ENCODE measurements at regions not wholly inside any gene's neighbourhood (a gene's known extent, or its start where the extent isn't known, plus 50 kb on each side); places are given as distances from the start of the nearest gene placed in this dataset.
"Not testable (repeated sequence)": the region's sequence is repeated elsewhere in the genome, so short reads cannot be mapped to it uniquely, and the experiment has no call there.

DNA sequence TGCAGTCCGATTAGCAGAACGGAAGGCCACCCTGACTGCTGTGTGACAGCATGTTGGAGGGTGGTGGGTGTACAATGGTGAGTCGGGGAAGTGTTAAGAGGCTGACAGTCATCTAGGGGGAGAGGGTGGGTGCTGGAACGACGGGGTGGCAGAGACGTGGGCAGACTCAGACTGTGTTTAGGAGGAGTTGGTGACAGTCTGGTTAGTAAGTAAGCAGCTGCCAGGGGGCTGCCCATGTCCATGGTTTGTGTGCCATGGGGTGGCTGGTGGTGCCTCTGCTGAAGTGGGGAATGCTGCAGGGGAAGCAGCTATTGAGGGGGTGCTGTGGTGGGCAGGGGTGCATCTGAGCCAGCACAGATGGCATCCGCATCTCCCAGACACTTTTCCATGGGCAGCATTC lies 51.3 kb upstream of the BOD1 start:
- no peak for DNase-seq

DNA sequence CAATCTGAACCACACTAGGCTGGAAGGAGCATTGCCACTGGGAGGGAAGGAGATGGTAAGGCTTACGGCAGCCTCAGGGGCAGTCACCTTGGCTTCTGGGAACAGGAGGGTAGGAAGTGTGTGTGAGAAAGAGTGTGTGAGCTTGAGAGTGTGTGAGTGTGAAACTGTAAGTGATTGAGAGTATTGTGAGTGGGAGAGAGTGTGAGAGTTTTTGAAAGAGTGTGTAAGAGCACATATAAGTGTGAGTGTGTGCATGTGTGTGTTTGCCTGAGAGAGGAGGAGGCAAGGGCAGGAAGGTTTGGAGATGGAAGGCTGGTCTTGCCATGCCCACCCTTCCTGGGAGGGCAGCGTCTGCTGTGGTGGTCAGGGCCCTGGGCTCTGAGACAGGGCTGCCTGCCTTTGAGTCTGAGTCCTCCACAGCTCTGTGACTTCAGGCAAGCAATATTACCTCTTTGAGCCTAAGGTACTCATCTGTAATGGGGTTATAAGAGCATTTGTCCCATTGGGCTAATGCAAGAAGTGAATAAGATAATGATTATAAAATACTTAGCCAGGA lies 51.9 kb upstream of the BOD1 start:
- DNase-seq: no peak

DNA sequence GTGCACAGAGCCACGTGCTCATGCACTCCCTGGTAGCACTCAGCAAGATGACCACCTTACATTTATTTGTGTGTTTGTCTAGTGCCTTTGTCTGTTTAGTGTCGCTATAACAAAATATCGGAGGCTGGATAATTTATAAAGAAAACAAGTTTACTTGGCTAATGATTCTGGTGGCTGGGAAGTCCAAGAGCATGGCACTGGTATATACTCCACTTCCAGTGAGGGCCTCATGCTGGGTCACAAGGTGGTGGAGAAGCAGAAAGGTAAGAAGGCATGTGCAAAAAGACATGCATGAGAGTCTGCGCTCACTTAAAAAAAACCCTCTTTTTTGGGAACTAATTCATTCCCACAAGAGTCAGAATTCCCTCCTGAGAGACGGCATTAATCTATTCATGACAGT lies 52.5 kb upstream of the BOD1 start:
- DNase-seq: no peak

DNA sequence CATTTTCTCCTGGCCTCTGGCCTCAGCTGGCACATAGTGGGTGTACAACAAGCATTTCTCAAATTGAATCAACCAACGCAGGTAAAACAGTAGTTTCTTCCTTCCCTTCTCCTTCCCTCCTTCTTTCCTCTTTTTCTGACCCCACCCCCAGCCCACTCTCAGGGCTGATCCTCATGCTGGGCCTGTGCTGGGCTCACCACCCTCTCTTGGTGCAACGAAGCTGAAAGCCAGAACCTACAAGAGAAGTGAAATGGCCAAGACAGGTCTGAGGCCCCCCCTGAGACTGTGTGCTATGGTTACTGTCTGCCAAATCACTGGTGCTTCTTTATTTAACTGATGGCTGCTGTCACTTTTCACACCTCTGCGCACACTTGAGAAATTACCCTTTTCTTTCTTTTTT lies 53.0 kb upstream of the BOD1 start:
- no peak for DNase-seq

DNA sequence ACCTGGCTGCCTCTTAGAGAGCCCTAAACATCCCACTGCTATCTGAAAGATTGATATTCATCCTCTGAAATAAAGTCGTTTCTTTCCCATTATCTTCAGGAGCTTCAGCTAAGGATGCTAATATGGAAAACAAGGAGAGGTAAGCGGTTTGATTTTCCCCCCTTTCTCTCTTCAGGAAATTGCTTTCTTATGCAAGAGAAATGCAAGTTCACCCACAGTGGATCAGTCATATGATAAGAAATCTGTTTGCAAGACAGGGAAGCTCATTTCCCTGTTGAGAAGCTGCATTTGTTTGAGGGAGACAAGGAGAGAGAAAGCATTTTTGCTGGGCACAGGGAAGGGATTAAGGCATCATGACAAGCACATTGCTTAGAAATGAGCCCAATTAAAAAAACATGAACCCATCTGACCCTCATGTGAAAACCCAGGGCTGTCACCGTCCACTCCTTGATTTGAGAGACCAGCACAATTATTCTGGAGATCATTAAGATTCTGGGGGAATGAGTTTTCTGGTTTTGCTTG lies 53.7 kb upstream of the BOD1 start:
- no peak for DNase-seq

DNA sequence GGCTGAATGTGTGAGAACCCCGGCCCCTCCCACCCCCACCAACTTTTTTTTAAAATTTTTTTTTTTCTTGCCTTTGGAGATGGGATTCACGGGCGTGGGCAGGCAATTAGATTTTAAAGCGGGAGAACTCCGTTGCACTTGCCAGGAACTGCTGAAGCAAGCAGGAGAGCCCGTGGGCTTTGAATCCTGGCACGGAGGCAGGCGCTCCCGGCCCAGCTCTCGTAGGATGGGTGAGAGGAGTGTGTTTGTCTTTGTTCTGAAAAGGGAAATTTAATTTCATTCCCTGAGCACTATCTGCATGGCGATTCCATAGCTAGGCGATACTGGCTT lies 54.3 kb upstream of the BOD1 start:
- DNase-seq: no peak

DNA sequence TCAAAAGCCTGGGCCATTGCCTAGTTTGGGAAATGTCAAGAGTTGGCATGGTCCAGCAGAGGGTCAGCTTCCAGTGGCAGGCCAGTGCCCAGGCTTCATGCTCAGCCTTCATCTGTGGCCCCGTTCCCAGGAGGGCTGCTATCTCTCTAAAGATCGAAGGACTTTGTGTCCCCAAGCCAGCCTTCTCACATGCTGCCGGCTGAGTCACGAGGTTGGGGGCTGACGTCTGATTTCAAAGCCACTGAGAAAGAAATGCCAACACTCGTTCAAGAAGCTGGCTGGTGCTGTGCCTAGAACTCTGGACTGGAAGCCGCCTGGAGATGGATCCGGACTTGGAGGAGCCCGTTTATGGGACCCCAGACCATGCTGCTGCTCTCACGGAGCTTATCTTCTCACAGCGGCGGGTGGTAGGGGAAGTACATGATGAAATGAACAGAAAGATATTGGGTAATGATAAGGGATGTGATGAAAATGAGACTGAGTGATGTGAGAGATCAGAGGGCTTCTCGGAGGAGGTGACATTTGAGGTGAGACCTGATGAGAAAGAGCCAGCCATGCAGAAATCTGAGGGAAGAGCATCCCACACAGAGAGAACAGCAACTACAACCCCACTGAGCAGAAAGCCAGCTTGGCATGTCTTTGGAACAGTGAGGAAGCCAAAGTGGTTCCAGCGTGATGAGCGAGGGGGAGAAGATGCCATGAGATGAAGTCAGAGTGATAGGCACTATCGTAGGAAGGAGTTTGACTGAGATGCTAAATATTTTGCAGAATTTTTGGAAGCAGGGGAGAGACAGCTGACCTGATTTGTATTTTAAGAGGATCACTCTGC lies 54.9 kb upstream of the BOD1 start:
- DNase-seq: no peak

DNA sequence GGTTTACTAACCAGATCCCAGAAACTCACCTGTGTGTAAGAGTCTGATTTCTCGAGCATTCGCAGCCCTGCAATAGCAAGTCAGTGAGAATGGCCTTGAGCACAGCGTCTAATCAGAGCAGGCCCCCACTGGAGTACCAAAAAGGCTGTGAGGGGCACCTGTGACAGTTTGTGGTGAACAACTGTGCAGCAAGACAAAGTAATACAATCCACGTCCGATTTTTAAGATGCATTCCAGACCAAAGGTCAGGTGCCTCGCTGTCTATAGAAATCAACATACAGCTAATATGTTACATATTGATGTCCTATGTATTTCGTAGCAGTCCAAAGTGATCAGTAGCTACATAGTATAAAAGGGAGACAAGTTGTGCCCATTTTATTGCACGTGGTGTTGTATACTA lies 55.7 kb upstream of the BOD1 start:
- no peak for DNase-seq

DNA sequence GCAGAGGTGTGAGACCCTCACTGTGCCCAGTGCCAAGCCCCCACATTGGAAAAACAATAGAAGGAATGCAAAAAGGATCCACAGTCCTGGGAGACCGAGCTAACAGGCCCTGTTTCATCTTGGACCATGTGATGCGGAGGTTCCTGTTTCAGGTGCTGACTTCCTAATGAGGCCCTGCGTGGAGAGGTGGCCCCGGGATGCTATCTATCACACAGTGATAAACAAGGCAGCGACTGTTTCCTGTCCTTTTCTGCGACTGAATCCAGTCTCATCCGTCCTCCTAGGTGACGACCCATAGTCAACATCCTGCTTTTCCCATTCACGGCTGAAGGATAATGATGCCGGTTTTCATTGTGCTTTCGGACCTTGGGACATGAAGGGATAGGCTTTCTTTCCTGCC lies 56.4 kb upstream of the BOD1 start:
- no peak for DNase-seq

DNA sequence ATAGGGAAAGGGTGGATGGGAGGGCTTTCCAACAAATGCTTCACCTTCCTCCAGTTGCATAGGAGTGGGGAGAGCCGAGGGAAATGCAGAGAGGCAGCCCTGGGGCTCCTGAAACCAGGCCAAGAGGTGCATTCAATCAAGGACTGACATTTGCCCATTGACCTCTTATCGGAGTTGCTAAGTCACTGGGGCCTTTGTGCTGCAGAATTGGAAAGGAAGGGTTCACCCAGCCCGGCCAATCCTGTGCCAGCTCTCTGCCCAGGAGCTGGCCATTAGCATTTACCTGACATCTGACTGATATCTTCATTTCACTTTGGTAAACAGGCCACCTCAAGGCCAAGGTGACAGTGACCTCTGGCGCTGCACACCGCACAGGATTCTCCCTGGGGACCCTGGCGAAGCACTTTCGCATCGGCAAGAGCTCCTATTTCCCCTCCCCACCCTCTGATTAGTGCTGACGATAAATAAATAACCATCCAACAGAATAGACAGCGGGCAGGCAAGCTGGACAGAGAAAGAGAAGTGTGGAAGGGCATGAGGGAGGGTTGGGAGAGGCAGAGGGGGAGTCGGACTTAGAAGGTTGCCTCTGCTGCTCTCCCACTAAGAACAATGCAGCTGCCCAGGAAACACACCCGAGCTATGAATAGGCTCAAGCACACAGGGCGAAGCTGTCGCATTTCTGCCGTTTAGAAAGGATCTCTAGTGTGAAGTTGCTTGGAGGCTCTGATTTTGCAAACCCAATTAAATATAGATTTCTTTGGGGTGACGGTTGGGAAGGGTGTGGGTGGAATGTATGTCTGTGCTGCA lies 57.0 kb upstream of the BOD1 start:
- no peak for DNase-seq

DNA sequence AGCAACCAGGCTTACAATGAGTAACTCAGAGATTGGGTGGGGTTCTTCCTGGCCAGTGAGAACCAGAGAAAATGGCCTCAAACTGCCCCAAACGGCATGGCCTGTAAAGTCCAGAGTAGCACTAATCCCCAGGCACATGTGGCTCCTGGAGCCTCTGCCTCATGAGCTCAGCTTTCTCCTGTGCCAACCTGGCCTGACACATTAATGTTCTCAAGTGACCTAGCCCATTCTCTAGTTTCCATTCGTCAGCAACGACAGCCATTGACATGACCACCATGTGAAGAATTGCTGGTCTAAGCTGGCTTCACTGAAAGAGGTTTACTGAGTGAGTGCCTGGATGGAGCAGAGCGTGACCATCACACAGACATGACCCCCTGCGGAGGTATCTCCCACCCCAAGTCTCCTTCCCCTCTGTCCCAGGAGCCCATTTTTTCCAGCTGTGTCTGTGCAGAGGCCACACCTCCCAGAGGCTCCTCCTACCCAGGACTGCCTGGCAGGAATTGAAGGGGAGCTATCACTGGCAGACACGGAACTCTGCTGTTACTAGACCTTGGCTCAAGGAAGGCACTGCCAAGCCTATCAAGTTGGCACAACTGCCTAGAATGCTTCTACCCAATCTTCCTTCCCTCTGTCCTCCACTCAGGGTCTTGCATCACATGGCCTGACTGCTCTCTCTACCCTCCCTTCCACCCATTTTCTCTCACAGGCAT lies 59.0 kb upstream of the BOD1 start:
- no peak for DNase-seq

DNA sequence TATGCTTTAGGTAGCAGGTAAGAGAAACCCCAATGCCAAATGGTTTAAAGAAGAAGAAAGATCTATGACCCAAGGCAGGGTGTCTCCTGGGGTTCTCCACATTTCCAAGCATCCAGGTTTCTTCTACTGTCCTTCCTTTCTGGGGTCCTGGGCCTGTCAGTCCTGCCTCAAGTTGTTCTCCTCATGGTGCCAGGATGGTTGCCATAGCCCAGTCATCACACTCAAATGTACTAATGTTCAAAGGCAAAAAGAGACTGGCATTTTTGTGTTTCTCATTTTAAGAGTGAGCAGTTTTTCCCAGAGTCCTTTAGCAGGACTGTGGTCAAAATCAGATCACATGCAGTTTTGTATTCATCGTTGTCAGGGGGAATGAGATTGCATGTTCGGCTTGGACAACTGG lies 59.9 kb upstream of the BOD1 start:
- no peak for DNase-seq

DNA sequence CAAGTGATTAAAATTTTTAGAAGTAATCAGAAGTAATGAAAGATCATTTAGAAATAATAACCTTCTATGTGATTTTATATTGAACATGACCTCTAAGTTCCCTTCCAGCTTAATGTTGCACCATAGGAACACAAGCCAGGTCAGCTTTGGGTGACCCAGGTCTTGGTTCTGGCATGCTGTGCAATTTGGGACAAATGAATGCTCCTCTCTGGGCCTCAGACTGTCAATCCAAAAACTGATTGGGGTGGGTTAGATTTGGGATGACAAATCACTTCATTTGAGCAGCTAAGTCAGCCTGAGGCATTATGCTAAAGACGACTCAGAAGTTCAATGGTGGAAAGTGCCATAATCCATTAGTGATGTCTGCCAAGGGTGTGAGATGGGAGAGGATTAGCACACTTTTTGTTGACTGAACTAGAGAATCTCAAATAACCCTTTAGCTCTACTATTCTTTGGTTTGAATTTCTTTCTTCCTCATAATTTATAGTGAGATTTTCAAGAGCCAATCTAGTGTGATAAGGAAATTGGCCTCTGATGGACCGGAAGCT lies 60.7 kb upstream of the BOD1 start:
- no peak for DNase-seq

DNA sequence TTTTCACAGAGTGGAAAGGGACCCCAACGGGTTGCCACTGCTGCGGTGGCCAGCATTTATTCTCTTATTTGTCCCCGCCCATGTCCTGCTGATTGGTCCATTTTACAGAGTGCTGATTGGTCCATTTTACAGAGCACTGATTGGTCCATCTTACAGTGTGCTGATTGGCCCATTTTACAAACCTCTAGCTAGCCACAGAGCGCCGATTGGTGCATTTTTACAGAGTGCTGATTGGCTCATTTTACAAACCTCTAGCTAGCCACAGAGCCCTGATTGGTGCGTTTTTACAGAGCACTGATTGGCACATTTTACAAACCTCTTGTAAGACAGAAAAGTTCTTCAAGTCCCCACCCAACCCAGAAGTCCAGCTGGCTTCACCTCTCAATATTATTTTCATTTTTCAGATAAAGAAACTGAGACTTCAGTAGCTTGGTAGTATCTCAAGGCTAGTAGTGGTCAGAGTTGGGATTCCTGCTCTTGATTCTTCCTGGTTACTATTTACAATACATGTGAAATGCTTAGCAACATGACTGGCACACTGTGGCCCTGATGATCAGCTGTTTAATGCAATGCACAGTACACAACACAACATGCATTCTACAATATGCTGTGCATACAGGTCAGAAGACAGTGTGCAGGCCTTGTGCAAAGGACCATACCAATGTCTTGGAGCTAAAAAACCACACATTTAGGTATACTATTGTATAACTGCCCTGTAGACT lies 63.6 kb upstream of the BOD1 start:
- no peak for DNase-seq

DNA sequence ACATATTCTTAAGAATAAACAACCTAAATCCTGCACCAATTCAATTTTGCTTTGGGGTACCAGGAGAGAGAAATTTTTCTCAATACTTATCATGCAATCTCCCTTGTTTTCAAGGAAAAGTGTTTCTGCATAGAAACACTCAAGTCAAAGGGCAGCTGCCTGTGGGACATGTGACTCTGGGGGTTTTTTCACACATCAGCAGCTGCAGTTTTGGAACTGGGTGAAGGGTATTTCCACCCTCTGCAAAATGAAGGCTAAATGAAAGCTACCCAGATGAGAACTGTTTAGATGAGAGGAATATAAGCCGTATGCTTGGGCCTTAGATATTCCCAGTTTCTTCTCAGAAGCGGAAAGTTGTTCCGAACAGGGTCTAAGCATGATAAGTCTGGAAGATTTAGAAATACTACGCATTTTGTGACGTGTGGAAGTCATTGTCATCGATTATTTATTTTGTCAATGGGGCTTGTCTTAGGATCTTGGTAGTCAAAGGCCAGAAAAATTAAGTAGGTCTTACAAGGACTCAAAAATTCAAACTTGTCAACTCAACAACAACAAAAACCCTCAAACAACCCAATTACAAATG lies 64.3 kb upstream of the BOD1 start:
- DNase-seq: no peak

DNA sequence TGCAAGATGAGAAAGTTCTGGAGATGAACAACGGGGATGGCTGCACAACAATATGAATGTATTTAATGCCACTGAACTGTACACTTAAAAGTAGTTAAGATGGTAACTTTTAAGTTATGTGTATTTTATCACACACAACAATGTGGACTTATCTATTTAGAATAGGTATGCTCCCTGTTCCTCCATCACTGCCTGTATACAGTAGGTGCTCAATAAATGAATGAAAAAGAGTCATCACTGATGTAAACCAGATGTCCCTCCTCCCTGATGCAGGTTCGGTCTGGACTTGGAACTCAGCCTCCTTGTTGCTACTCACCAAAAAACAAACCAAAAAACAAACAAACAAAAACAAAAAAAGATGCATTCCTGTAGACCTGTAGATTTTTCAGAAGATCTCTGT lies 65.9 kb upstream of the BOD1 start:
- no peak for DNase-seq

DNA sequence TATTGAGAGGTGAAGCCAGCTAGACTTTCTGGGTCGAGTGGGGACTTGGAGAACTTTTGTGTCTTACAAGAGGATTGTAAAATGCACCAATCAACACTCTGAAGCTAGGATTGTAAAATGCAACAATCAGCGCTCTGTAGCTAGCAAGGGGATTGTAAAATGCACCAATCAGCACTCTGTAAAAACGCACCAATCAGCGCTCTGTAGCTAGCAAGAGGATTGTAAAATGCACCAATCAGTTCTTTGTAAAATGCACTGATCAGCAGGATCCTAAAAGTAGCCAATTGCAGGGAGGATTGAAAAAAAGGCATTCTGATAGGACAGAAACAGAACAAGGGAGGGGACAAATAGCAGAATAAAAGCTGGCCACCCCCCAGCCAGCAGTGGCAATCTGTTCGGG lies 68.1 kb upstream of the BOD1 start:
- not testable (repeated sequence) for DNase-seq

DNA sequence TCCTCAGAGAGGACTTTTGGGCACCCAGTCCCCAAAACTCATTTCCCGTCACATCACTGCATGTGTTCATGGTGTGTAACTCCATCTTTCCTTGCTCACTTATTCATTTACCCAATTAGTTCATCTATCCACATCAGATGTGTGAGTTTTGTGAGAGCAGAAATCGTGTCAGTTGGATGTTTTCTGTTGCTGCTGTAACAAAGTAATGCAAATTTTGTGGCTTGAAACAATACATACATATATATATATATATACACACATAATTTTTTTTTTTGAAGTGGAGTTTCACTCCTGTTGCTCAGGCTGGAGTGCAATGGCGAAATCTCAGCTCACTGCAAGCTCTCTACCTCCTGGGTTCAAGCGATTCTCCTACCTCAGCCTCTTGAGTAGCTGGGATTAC lies 70.5 kb upstream of the BOD1 start:
- no peak for DNase-seq

DNA sequence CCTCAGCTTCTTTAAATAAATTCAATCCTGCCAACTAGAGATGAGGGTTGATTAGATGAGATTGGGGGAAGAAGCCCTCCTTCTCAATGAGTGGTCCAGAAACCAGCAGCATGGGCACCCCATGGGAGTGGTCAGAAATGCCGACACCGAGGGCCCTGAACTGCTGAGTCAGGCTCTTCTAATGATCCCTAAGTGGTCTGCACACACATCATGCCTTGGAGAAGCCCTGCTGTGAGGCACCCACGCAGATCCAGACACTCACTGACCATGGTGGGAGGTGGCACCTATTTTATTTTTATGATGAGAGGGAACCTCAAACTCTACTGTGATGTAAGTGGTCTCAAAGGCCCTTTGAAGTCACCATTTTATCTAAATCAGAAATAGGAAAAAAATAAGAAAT lies 72.3 kb upstream of the BOD1 start:
- DNase-seq: no peak

DNA sequence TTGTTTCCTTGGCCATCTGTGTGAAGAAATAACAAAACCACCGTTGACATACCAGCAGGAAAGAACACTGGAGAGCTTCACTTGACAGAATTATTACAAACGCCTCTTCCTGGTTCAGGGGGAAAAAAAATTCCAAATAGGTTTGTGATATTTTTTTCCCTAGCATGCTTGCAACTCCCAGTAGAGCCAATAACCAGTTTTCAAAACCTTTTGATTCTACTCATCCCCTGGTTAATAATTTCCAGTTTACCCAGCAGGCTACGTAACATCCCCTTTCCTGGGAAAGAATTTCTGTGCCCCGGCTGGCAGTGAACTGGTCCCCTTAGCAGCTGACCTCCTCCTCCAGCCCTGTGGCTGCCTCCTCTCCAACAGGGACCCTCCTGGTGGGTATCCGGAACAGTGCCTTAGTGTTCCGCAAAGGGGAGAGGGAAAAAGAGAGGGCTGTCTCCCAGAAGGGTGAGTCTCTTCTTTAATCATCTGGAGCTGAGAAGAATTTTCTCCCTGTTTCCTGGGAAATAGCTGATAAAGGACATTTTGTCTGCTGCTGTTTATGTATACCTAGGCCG lies 72.8 kb upstream of the BOD1 start:
- no peak for DNase-seq

DNA sequence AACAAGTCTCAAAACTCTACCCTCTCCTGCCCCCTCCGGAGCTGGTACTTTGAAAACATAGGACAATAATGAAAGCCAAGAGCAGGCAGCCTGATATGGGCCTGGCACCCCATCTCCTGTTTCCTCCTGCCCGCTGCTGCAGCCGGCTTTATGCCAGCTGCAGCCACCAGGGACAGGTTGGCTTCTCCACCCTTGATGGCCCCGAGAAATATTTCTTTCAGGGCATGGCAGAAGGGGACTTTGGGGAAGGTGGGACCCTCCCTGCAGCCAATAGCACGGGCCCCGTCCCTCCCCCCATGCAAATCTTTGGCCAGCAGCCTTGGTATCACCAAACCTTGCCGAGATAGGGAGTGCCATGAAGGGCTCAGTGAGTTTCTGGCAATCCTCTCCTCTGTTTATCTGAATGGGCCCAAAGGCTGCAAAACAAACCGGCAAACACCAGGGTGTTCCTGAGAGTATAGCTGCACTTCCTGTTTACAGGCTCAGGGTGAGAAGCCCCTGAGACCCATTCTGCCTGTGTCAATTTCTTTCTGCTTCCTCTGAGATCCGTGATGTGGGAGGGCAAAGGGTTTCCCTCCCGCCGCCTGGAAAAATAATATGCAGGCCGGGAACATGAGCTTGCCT lies 73.4 kb upstream of the BOD1 start:
- DNase-seq: no peak
